ENCODE measurements at regions not wholly inside any gene's neighbourhood (a gene's known extent, or its start where the extent isn't known, plus 50 kb on each side); places are given as distances from the start of the nearest gene placed in this dataset.

GRCh38 chr3:161567577-161568361 is 71.2 kb downstream of the OTOL1 start:
- no peak for TF ChIP-seq MAZ (IDR thresholded peaks at IDR 0.05; ENCODE audit: borderline replicate concordance, low read depth, low read length)
- TF ChIP-seq, protein P1, sequence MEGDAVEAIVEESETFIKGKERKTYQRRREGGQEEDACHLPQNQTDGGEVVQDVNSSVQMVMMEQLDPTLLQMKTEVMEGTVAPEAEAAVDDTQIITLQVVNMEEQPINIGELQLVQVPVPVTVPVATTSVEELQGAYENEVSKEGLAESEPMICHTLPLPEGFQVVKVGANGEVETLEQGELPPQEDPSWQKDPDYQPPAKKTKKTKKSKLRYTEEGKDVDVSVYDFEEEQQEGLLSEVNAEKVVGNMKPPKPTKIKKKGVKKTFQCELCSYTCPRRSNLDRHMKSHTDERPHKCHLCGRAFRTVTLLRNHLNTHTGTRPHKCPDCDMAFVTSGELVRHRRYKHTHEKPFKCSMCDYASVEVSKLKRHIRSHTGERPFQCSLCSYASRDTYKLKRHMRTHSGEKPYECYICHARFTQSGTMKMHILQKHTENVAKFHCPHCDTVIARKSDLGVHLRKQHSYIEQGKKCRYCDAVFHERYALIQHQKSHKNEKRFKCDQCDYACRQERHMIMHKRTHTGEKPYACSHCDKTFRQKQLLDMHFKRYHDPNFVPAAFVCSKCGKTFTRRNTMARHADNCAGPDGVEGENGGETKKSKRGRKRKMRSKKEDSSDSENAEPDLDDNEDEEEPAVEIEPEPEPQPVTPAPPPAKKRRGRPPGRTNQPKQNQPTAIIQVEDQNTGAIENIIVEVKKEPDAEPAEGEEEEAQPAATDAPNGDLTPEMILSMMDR (IDR thresholded peaks at IDR 0.05), result no peak
- TF ChIP-seq MAFK (IDR thresholded peaks at IDR 0.05; ENCODE audit: partially characterized antibody), result no peak
- TF ChIP-seq, protein P2, sequence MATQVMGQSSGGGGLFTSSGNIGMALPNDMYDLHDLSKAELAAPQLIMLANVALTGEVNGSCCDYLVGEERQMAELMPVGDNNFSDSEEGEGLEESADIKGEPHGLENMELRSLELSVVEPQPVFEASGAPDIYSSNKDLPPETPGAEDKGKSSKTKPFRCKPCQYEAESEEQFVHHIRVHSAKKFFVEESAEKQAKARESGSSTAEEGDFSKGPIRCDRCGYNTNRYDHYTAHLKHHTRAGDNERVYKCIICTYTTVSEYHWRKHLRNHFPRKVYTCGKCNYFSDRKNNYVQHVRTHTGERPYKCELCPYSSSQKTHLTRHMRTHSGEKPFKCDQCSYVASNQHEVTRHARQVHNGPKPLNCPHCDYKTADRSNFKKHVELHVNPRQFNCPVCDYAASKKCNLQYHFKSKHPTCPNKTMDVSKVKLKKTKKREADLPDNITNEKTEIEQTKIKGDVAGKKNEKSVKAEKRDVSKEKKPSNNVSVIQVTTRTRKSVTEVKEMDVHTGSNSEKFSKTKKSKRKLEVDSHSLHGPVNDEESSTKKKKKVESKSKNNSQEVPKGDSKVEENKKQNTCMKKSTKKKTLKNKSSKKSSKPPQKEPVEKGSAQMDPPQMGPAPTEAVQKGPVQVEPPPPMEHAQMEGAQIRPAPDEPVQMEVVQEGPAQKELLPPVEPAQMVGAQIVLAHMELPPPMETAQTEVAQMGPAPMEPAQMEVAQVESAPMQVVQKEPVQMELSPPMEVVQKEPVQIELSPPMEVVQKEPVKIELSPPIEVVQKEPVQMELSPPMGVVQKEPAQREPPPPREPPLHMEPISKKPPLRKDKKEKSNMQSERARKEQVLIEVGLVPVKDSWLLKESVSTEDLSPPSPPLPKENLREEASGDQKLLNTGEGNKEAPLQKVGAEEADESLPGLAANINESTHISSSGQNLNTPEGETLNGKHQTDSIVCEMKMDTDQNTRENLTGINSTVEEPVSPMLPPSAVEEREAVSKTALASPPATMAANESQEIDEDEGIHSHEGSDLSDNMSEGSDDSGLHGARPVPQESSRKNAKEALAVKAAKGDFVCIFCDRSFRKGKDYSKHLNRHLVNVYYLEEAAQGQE (IDR thresholded peaks at IDR 0.05), result no peak
- TF ChIP-seq CHD2 (IDR thresholded peaks at IDR 0.05; ENCODE audit: low read length, partially characterized antibody), result no peak
- TF ChIP-seq SREBF2 (IDR thresholded peaks at IDR 0.05), result no peak
- no peak for TF ChIP-seq POLR2A (IDR thresholded peaks at IDR 0.05; ENCODE audit: low read length)
- TF ChIP-seq BHLHE40 (IDR thresholded peaks at IDR 0.05; ENCODE audit: low read depth, low read length), result no peak
- no peak for TF ChIP-seq BCL3 (IDR thresholded peaks at IDR 0.05)

Measured in A549 (cell line).